SK-N-SH (cell line): ENCODE measurements at regions not wholly inside any gene's neighbourhood (a gene's known extent, or its start where the extent isn't known, plus 50 kb on each side); places are given as distances from the start of the nearest gene placed in this dataset.
A peak's percentile ranks its signal among the peaks of the same experiment; 100 is the strongest.

ENCODE experiments used
- CTCF ChIA-PET: fragments of 300-600, 350-600 bp; formaldehyde crosslinking; extraction: SDS; loops from one replicate; lab custom pipeline; 2021; lab: Yijun Ruan, JAX
- POLR2A ChIA-PET: fragments of 350-600 bp; sonication (Branson Sonifier 250); formaldehyde crosslinking; extraction: SDS; loops from one replicate; lab custom pipeline; 2020; ENCODE audit warnings: antibody characterized with exemption, inconsistent platforms; lab: Yijun Ruan, JAX
- DNase-seq: peaks from one replicate; pipeline ENCODE4 v3.0.0; 2012
- H2AFZ ChIP-seq: fragments of 200-600 bp; sonication (generic); 2 replicates; pipeline ENCODE4 v1.8.1; 2016; ENCODE audit warnings: antibody characterized with exemption, mild to moderate bottlenecking, low read depth
- H3F3A ChIP-seq: fragments of 200-600 bp; sonication (generic); replicated peaks from 2 replicates; pipeline ENCODE3; 2016; ENCODE audit warnings: antibody characterized with exemption, mild to moderate bottlenecking; ENCODE audit not compliant: insufficient read depth
- H3K27ac ChIP-seq, 2 experiments: fragments of 200-500 bp in 1 of 2; fragments of 200-600 bp in 1 of 2; sonication (Bioruptor generic) in 1 of 2; sonication (generic), shearing (Covaris generic) in 1 of 2; 2 replicates each; pipeline versions ENCODE4 v1.5.1 to v1.6.1; 2014 to 2016; ENCODE audit warnings: low read depth in 2 of 2, inconsistent platforms in 1 of 2, low read length in 1 of 2, mild to moderate bottlenecking in 1 of 2, mixed read lengths in 1 of 2
- H3K27me3 ChIP-seq: fragments of 200-600 bp; sonication (generic), shearing (Covaris generic); 2 replicates; pipeline ENCODE4 v1.6.1; 2016; ENCODE audit warnings: mixed run types; ENCODE audit not compliant: insufficient read depth
- H3K36me3 ChIP-seq, 2 experiments: fragments of 200-500 bp in 1 of 2; fragments of 200-600 bp in 1 of 2; sonication (Bioruptor generic) in 1 of 2; sonication (generic) in 1 of 2; replicated peaks in 1 of 2; 2 replicates each; pipeline versions ENCODE3 to v1.5.1; 2014 to 2016; ENCODE audit warnings: low read length in 1 of 2, mild to moderate bottlenecking in 1 of 2; ENCODE audit not compliant: insufficient read depth in 2 of 2, control insufficient read depth in 1 of 2
- H3K4me1 ChIP-seq, 2 experiments: fragments of 200-500 bp in 1 of 2; fragments of 200-600 bp in 1 of 2; sonication (Bioruptor generic) in 1 of 2; sonication (generic), shearing (Covaris generic) in 1 of 2; 2 replicates each; pipeline versions ENCODE4 v1.5.1 to v1.6.1; 2014 to 2016; ENCODE audit warnings: low read depth in 1 of 2, low read length in 1 of 2, mixed run types in 1 of 2; ENCODE audit not compliant: insufficient read depth in 2 of 2, control insufficient read depth in 1 of 2
- H3K4me2 ChIP-seq: fragments of 200-600 bp; sonication (generic), shearing (Covaris generic); 2 replicates; pipeline ENCODE4 v1.6.1; 2017; ENCODE audit warnings: mixed run types
- H3K4me3 ChIP-seq, 2 experiments: fragments of 200-500 bp in 1 of 2; fragments of 200-600 bp in 1 of 2; sonication (Bioruptor generic) in 1 of 2; sonication (generic), shearing (Covaris generic) in 1 of 2; 2 replicates each; pipeline versions ENCODE4 v1.5.1 to v1.8.1; 2014 to 2016; ENCODE audit warnings: low read depth in 2 of 2, inconsistent platforms in 1 of 2, low read length in 1 of 2, mild to moderate bottlenecking in 1 of 2, mixed read lengths in 1 of 2, moderate library complexity in 1 of 2
- H3K79me2 ChIP-seq: fragments of 200-600 bp; sonication (generic); 2 replicates; pipeline ENCODE4 v1.8.1; 2017; ENCODE audit warnings: mild to moderate bottlenecking; ENCODE audit not compliant: insufficient read depth
- H3K9ac ChIP-seq: fragments of 200-600 bp; sonication (generic); 2 replicates; pipeline ENCODE4 v1.6.1; 2017; ENCODE audit warnings: mixed run types
- H3K9me2 ChIP-seq: fragments of 200-600 bp; sonication (generic); 2 replicates; pipeline ENCODE4 v1.6.1; 2017; ENCODE audit warnings: mixed run types
- H3K9me3 ChIP-seq: fragments of 200-600 bp; sonication (generic); 2 replicates; pipeline ENCODE4 v1.6.1; 2017; ENCODE audit warnings: mixed run types, mild to moderate bottlenecking, moderate library complexity
- H4K20me1 ChIP-seq: fragments of 200-600 bp; sonication (generic); 2 replicates; pipeline ENCODE4 v1.6.1; 2017; ENCODE audit warnings: mild to moderate bottlenecking, mixed run types; ENCODE audit not compliant: insufficient read depth
- FOXJ3 ChIP-seq: sonication (generic); formaldehyde crosslinking; IDR thresholded peaks from 2 replicates; pipeline ENCODE4 v1.5.1; 2020; ENCODE audit warnings: mild to moderate bottlenecking, missing genetic modification reagents
- GATA2 ChIP-seq: sonication (generic); formaldehyde crosslinking; IDR thresholded peaks from 2 replicates; pipeline ENCODE4 v1.5.0; 2020; ENCODE audit warnings: mild to moderate bottlenecking, missing genetic modification reagents
- JUND ChIP-seq: IDR thresholded peaks from 2 replicates; pipeline ENCODE4 v1.4.0; 2012
- NFIC ChIP-seq: IDR thresholded peaks from 2 replicates; pipeline ENCODE4 v1.4.0; 2012; ENCODE audit warnings: borderline replicate concordance
- NRF1 ChIP-seq: IDR thresholded peaks from 2 replicates; pipeline ENCODE4 v1.6.1; 2012; ENCODE audit warnings: low read depth, mild to moderate bottlenecking, low read length
- RAD21 ChIP-seq: IDR thresholded peaks from 2 replicates; pipeline ENCODE4 v1.6.1; 2012; ENCODE audit warnings: mild to moderate bottlenecking, low read length
- RCOR1 ChIP-seq: fragments of 150-350 bp; IDR thresholded peaks from 2 replicates; pipeline ENCODE4 v1.6.1; 2017; ENCODE audit warnings: antibody characterized with exemption, low read length
- RFX5 ChIP-seq: IDR thresholded peaks from 2 replicates; pipeline ENCODE4 v1.6.1; 2012; ENCODE audit warnings: mild to moderate bottlenecking, improper control_type of control experiment, low read length
- SIN3A ChIP-seq: IDR thresholded peaks from 2 replicates; pipeline ENCODE4 v1.6.1; 2012; ENCODE audit warnings: low read depth, mild to moderate bottlenecking, low read length, moderate library complexity, borderline replicate concordance
- TAF1 ChIP-seq: IDR thresholded peaks from 2 replicates; pipeline ENCODE4 v1.6.1; 2012; ENCODE audit warnings: low read depth, mild to moderate bottlenecking, low read length, moderate library complexity, borderline replicate concordance
- TCF12 ChIP-seq: IDR thresholded peaks from 2 replicates; pipeline ENCODE4 v1.4.0; 2012
- WGBS: methylation state at CpG from one replicate; pipeline ENCODE4 v1.1.6; 2017; ENCODE audit warnings: low lambda C conversion rate; 5-methylcytosine and 5-hydroxymethylcytosine counted together
- TF ChIP-seq, protein P1 (sequence below): IDR thresholded peaks from 2 replicates; pipeline ENCODE4 v1.4.0; 2012; ENCODE audit warnings: low read depth
- TF ChIP-seq, protein P2 (sequence below): fragments of 150-350 bp; IDR thresholded peaks from 2 replicates; pipeline ENCODE4 v1.6.1; 2017; ENCODE audit warnings: antibody characterized with exemption, low read length, low read depth, borderline replicate concordance
- TF ChIP-seq, protein P3 (sequence below): IDR thresholded peaks from 2 replicates; pipeline ENCODE4 v1.4.0; 2012; ENCODE audit warnings: low read depth, borderline replicate concordance
- TF ChIP-seq, protein P4 (sequence below): IDR thresholded peaks from 2 replicates; pipeline ENCODE4; 2012
- TF ChIP-seq, protein P5 (sequence below): IDR thresholded peaks from 2 replicates; pipeline ENCODE4 v1.6.1; 2012; ENCODE audit warnings: mild to moderate bottlenecking, low read depth, low read length, moderate library complexity

DNA sequence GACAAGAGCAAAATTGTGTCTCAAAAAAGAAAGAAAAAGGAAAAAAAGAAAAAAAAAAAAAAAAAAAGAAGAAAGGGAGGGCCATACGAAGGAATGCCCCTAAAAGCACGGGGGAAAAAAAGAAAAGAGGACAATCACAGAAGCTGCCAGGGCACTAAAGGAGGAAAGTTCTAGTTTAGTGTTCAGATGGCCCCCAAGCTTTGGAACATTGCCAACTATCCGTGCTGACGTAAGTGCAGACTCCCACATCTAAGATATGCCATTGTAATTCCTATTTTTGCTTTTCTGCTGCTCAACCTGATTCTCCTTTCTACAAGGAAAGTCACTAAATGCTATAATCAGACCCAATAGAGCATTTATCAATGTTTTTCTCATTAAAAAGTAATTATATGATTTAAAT is 842.1 kb downstream of the KCNJ2 start:
- CTCF ChIA-PET, result interaction anchor here (0.8 kb wide), 1 partner anchor 37 kb away, joined by 3 read pairs; no protein-coding TSS in a partner anchor

DNA sequence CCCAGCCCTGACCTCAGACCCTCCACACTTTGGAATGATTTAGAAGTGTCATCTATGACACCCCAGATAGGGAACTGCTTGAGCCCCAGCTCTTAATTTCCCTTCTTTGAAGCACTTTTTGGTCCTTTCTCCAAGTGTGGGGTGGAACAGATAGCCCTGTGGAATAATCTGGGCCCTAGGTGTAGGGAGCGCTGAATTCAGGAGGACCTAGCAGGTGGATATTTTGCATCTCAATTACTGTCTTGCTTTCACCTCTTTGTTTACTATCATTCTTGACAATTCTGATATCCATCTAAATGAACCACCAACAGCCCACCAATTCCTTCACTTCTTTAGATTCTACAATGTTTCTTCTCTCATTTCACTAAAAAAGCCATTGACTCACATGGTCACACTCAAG is 850.4 kb downstream of the KCNJ2 start:
- H3K9me2 ChIP-seq, result no peaks in the 10 kb centered on the region
- no peaks in the 10 kb centered on the region for H3K79me2 ChIP-seq
- H3K4me1 ChIP-seq, result peaks cover 0 to 18% of the 10 kb centered on the region in 2 experiments; a peak in 2 of 4 replicates
- no peak for DNase-seq
- no peaks in the 10 kb centered on the region for H3F3A ChIP-seq
- no peak overlapping the region for H3K4me2 ChIP-seq
- H3K4me3 ChIP-seq, result no peak overlapping the region
- no peaks in the 10 kb centered on the region for H3K9me3 ChIP-seq
- WGBS, result 94% methylated on average over 1 of the region's 1 CpG
- H2AFZ ChIP-seq, result no peak overlapping the region
- H3K27me3 ChIP-seq, result no peaks in the 10 kb centered on the region
- no peak overlapping the region for H3K27ac ChIP-seq
- H3K36me3 ChIP-seq, result no peaks in the 10 kb centered on the region
- CTCF ChIA-PET, result no interaction called here
- no peak for TF ChIP-seq TCF12
- TF ChIP-seq RCOR1, result no peak
- TF ChIP-seq RAD21, result no peak
- no peak for TF ChIP-seq NRF1
- TF ChIP-seq, protein P1, sequence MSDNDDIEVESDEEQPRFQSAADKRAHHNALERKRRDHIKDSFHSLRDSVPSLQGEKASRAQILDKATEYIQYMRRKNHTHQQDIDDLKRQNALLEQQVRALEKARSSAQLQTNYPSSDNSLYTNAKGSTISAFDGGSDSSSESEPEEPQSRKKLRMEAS, result no peak
- TF ChIP-seq, protein P2, sequence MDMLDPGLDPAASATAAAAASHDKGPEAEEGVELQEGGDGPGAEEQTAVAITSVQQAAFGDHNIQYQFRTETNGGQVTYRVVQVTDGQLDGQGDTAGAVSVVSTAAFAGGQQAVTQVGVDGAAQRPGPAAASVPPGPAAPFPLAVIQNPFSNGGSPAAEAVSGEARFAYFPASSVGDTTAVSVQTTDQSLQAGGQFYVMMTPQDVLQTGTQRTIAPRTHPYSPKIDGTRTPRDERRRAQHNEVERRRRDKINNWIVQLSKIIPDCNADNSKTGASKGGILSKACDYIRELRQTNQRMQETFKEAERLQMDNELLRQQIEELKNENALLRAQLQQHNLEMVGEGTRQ, result no peak
- no peak for TF ChIP-seq RFX5
- TF ChIP-seq, protein P3, sequence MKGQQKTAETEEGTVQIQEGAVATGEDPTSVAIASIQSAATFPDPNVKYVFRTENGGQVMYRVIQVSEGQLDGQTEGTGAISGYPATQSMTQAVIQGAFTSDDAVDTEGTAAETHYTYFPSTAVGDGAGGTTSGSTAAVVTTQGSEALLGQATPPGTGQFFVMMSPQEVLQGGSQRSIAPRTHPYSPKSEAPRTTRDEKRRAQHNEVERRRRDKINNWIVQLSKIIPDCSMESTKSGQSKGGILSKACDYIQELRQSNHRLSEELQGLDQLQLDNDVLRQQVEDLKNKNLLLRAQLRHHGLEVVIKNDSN, result no peak
- no peak for TF ChIP-seq FOXJ3
- TF ChIP-seq, protein P4, sequence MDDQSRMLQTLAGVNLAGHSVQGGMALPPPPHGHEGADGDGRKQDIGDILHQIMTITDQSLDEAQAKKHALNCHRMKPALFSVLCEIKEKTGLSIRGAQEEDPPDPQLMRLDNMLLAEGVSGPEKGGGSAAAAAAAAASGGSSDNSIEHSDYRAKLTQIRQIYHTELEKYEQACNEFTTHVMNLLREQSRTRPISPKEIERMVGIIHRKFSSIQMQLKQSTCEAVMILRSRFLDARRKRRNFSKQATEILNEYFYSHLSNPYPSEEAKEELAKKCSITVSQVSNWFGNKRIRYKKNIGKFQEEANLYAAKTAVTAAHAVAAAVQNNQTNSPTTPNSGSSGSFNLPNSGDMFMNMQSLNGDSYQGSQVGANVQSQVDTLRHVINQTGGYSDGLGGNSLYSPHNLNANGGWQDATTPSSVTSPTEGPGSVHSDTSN, result no peak
- POLR2A ChIA-PET, result no interaction called here
- H3K9ac ChIP-seq, result no peak overlapping the region
- H4K20me1 ChIP-seq, result no peaks in the 10 kb centered on the region

More for the DNA sequence above, 842.1 kb downstream of the KCNJ2 start:
- TF ChIP-seq, protein P5, sequence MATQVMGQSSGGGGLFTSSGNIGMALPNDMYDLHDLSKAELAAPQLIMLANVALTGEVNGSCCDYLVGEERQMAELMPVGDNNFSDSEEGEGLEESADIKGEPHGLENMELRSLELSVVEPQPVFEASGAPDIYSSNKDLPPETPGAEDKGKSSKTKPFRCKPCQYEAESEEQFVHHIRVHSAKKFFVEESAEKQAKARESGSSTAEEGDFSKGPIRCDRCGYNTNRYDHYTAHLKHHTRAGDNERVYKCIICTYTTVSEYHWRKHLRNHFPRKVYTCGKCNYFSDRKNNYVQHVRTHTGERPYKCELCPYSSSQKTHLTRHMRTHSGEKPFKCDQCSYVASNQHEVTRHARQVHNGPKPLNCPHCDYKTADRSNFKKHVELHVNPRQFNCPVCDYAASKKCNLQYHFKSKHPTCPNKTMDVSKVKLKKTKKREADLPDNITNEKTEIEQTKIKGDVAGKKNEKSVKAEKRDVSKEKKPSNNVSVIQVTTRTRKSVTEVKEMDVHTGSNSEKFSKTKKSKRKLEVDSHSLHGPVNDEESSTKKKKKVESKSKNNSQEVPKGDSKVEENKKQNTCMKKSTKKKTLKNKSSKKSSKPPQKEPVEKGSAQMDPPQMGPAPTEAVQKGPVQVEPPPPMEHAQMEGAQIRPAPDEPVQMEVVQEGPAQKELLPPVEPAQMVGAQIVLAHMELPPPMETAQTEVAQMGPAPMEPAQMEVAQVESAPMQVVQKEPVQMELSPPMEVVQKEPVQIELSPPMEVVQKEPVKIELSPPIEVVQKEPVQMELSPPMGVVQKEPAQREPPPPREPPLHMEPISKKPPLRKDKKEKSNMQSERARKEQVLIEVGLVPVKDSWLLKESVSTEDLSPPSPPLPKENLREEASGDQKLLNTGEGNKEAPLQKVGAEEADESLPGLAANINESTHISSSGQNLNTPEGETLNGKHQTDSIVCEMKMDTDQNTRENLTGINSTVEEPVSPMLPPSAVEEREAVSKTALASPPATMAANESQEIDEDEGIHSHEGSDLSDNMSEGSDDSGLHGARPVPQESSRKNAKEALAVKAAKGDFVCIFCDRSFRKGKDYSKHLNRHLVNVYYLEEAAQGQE, result no peak
- TF ChIP-seq JUND (no peak), RAD21 (no peak), NFIC (no peak), SIN3A (no peak), GATA2 (CRISPR knock-in tag) (no peak), NRF1 (no peak), TAF1 (no peak)
- TF ChIP-seq, protein P2, result no peak
- TF ChIP-seq, protein P1, result no peak
- Histone ChIP-seq H3K4me3 (no peak overlapping the region), H3K27ac (no peak overlapping the region), H3K4me1 (no peaks in the 10 kb centered on the region), H3K79me2 (no peaks in the 10 kb centered on the region), H3K36me3 (no peaks in the 10 kb centered on the region), H3K9me2 (no peaks in the 10 kb centered on the region), H3K9ac (no peak overlapping the region), H3F3A (no peaks in the 10 kb centered on the region), H3K4me2 (no peak overlapping the region), H3K9me3 (no peaks in the 10 kb centered on the region), H2AFZ (no peak overlapping the region), H4K20me1 (no peaks in the 10 kb centered on the region), H3K27me3 (no peaks in the 10 kb centered on the region)
- WGBS, result 32% methylated on average over 4 of the region's 4 CpGs
- peak; percentile 26 for DNase-seq
- POLR2A ChIA-PET, result no interaction called here
